ENCODE measurements at regions not wholly inside any gene's neighbourhood (a gene's known extent, or its start where the extent isn't known, plus 50 kb on each side); places are given as distances from the start of the nearest gene placed in this dataset.

GRCh38 chr5:31124026-31124425 lies 69.5 kb upstream of the CDH6 start:
- no peak overlapping the region for H3K4me3 ChIP-seq (ENCODE audit: low read length)
- TF ChIP-seq EZH2phosphoT487 (IDR thresholded peaks at IDR 0.05; ENCODE audit: borderline replicate concordance, low read length), result no peak
- TF ChIP-seq CTCF (IDR thresholded peaks at IDR 0.05; ENCODE audit: low read depth, low read length, poor library complexity, severe bottlenecking), result no peak
- no peak overlapping the region for H3K27ac ChIP-seq (ENCODE audit: low read depth, low read length)
- no peaks in the 10 kb centered on the region for H3K9me3 ChIP-seq (ENCODE audit: control insufficient read depth, insufficient read depth, low read length)
- H3K4me2 ChIP-seq (ENCODE audit: low read length), result no peak overlapping the region
- H3F3A ChIP-seq (ENCODE audit: control insufficient read depth, insufficient read depth), result no peaks in the 10 kb centered on the region
- H3K4me1 ChIP-seq (ENCODE audit: control insufficient read depth, low read length), result no peaks in the 10 kb centered on the region
- H3K79me2 ChIP-seq (ENCODE audit: control insufficient read depth, low read length), result no peaks in the 10 kb centered on the region
- no peaks in the 10 kb centered on the region for H3K36me3 ChIP-seq (ENCODE audit: control insufficient read depth, low read length)
- H4K20me1 ChIP-seq (ENCODE audit: control insufficient read depth, insufficient read depth, low read depth, low read length), result no peaks in the 10 kb centered on the region
- H3K27me3 ChIP-seq (ENCODE audit: control insufficient read depth, low read length), result no peaks in the 10 kb centered on the region
- H3K9me2 ChIP-seq (replicated peaks; ENCODE audit: control insufficient read depth, low read length), result no peaks in the 10 kb centered on the region; the same call in 1 of the 2 replicates

- Histone ChIP-seq H3K79me2 (ENCODE audit: control insufficient read depth, low read length) (no peaks in the 10 kb centered on the region), H3K36me3 (ENCODE audit: control insufficient read depth, low read length) (no peaks in the 10 kb centered on the region), H3K27ac (ENCODE audit: low read depth, low read length) (no peak overlapping the region), H4K20me1 (ENCODE audit: control insufficient read depth, insufficient read depth, low read depth, low read length) (no peaks in the 10 kb centered on the region), H3F3A (ENCODE audit: control insufficient read depth, insufficient read depth) (no peaks in the 10 kb centered on the region), H3K9me2 (replicated peaks; ENCODE audit: control insufficient read depth, low read length) (no peaks in the 10 kb centered on the region; the same call in 1 of the 2 replicates), H3K4me2 (ENCODE audit: low read length) (no peak overlapping the region), H3K9me3 (ENCODE audit: control insufficient read depth, insufficient read depth, low read length) (no peaks in the 10 kb centered on the region), H3K27me3 (ENCODE audit: control insufficient read depth, low read length) (no peaks in the 10 kb centered on the region), H3K4me3 (ENCODE audit: low read length) (no peak overlapping the region), H3K4me1 (ENCODE audit: control insufficient read depth, low read length) (no peaks in the 10 kb centered on the region)
- no peak for TF ChIP-seq CTCF (IDR thresholded peaks at IDR 0.05; ENCODE audit: low read depth, low read length, poor library complexity, severe bottlenecking)
- no peak for TF ChIP-seq EZH2phosphoT487 (IDR thresholded peaks at IDR 0.05; ENCODE audit: borderline replicate concordance, low read length)
These were observed 70.2 kb upstream of the CDH6 start for GRCh38 chr5:31122998-31123951.

GRCh38 chr5:31121224-31121623 lies 72.3 kb upstream of the CDH6 start:
- no peaks in the 10 kb centered on the region for H4K20me1 ChIP-seq (ENCODE audit: control insufficient read depth, insufficient read depth, low read depth, low read length)
- TF ChIP-seq CTCF (IDR thresholded peaks at IDR 0.05; ENCODE audit: low read depth, low read length, poor library complexity, severe bottlenecking), result no peak
- no peaks in the 10 kb centered on the region for H3K9me2 ChIP-seq (replicated peaks; ENCODE audit: control insufficient read depth, low read length)
- no peaks in the 10 kb centered on the region for H3F3A ChIP-seq (ENCODE audit: control insufficient read depth, insufficient read depth)
- H3K27me3 ChIP-seq (ENCODE audit: control insufficient read depth, low read length), result no peaks in the 10 kb centered on the region
- no peak overlapping the region for H3K4me2 ChIP-seq (ENCODE audit: low read length)
- H3K36me3 ChIP-seq (ENCODE audit: control insufficient read depth, low read length), result no peaks in the 10 kb centered on the region
- H3K4me3 ChIP-seq (ENCODE audit: low read length), result no peak overlapping the region
- no peaks in the 10 kb centered on the region for H3K79me2 ChIP-seq (ENCODE audit: control insufficient read depth, low read length)
- no peaks in the 10 kb centered on the region for H3K4me1 ChIP-seq (ENCODE audit: control insufficient read depth, low read length)
- no peaks in the 10 kb centered on the region for H3K9me3 ChIP-seq (ENCODE audit: control insufficient read depth, insufficient read depth, low read length)
- no peak overlapping the region for H3K27ac ChIP-seq (ENCODE audit: low read depth, low read length)
